RWPE1 (cell line): ENCODE measurements at regions not wholly inside any gene's neighbourhood (a gene's known extent, or its start where the extent isn't known, plus 50 kb on each side); places are given as distances from the start of the nearest gene placed in this dataset.

Experiments used
- CTCF ChIA-PET: fragments of 350-600 bp; sonication (Branson Sonifier 250); formaldehyde crosslinking; extraction: SDS; loops from one replicate; lab custom pipeline; 2021; lab: Yijun Ruan, JAX
- POLR2A ChIA-PET: fragments of 400-600 bp; formaldehyde crosslinking; extraction: SDS; loops from one replicate; lab custom pipeline; 2020; ENCODE audit warnings: antibody characterized with exemption; ENCODE audit not compliant: low non-redundant PET; lab: Yijun Ruan, JAX
- DNase-seq: peaks from one replicate; pipeline ENCODE4 v3.0.0; 2012; ENCODE audit warnings: low spot score
- H3K27ac ChIP-seq: fragments of 450-650 bp; 2 replicates; pipeline ENCODE4 v1.5.1; 2017
- TF ChIP-seq, protein P1 (sequence below): fragments of 450-650 bp; conservative IDR thresholded peaks from 2 replicates; pipeline ENCODE4 v1.5.1; 2017; ENCODE audit warnings: low read depth, mild to moderate bottlenecking

DNA sequence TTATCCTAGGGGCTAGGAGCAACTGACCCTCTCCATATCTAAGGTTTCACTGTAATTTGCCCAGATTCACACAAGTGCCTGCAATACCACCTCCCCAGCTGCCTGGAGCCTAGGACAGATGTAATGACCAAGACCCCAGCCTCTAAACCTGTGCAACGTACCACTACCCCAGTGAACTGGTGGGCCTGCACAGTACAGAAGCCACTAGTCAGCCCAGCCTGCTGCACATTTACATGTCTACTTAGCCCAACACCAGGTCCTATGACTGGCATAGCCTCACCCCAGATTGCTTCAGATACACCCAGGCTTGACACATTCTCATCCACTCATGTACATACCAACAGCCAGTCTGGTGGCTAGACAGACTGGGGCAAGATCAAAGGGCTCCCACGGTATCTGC, 1336.6 kb downstream of the BRINP3 start:
- ChIA-PET CTCF (no interaction called here), POLR2A (no interaction called here)
- DNase-seq = no peak
- TF ChIP-seq, protein P1, sequence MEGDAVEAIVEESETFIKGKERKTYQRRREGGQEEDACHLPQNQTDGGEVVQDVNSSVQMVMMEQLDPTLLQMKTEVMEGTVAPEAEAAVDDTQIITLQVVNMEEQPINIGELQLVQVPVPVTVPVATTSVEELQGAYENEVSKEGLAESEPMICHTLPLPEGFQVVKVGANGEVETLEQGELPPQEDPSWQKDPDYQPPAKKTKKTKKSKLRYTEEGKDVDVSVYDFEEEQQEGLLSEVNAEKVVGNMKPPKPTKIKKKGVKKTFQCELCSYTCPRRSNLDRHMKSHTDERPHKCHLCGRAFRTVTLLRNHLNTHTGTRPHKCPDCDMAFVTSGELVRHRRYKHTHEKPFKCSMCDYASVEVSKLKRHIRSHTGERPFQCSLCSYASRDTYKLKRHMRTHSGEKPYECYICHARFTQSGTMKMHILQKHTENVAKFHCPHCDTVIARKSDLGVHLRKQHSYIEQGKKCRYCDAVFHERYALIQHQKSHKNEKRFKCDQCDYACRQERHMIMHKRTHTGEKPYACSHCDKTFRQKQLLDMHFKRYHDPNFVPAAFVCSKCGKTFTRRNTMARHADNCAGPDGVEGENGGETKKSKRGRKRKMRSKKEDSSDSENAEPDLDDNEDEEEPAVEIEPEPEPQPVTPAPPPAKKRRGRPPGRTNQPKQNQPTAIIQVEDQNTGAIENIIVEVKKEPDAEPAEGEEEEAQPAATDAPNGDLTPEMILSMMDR = no peak
- H3K27ac ChIP-seq = no peak overlapping the region

DNA sequence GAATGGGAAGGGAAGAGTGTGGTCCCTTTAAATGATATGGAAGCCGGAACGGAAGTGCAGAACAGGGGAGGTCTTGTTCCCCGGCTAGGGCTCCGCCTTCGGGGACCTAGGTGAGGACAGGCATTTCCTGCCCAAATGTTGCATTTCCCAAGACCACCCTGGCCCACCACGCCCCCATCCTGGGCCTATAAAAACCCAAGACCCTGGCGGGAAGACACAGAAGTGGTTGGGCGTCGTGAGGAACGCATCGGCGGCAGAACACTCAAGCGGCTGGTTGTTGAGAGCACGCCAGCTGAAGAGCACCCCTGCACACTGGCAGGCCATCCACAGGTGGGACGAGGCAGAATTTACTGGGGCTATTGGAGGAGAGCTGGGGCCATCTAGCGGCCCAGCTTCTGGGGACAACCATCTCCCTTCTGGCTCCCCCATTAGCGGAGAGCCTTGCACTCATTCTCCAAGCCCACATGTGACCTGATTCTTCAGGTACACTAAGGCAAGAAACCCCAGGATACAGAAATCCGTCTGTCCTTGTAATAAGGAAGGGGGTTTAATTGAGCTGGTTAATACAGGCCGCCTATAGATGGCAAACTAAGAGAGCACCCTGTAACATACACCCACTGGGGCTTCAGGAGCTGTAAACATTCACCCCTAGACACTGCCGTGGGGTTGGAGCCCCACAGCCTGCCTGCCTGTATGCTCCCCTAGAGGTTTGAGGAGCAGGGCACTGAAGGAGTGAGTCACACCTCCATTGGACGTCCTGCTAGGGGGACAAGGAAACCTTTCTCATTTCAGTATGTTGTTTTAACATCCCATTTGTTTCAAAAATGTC, 1327.9 kb downstream of the BRINP3 start:
- no peak for DNase-seq
- H3K27ac ChIP-seq = no peak overlapping the region
- TF ChIP-seq, protein P1 = no peak
- ChIA-PET CTCF (no interaction called here), POLR2A (no interaction called here)

DNA sequence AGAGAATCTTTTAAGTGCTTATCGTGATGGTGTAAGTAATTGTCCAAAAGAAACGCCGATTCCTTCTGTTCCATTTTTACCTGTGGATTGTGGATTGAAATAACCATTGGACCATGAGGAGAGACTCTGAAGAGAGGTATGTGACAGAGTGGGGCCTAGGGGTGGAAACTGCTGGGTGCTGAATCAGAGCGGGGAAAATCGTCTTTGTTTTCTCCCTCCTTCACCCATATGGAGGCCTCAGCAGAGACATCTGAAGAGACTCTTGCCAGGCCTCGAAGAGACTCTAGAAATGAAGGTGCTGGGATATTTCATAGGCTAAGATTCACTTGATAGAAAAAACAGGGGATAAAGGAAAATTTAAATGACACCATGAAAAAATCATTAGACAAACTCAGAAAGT, 1327.0 kb downstream of the BRINP3 start:
- POLR2A ChIA-PET = no interaction called here
- CTCF ChIA-PET = no interaction called here
- H3K27ac ChIP-seq = no peak overlapping the region

DNA sequence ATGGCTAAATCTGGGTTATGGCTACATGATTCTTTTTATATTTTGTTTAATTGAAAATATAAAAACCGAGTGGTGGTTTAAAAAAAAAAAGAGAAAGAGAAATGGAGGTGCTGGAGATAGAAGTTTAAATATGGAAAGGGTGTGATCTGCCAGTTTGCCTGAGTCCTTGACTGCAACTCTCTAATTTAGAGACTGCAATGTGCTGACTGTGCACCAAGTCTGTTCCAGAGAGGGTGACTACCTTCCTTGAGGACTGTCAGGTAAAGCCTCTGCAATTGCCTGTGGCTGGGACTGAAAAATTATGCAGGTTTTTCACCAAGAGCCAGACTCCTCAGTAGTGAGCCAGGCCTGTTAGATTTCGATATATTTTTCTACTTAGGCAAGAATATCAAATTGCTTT, 1326.3 kb downstream of the BRINP3 start:
- TF ChIP-seq, protein P1 = no peak
- DNase-seq = no peak
- CTCF ChIA-PET = no interaction called here
- POLR2A ChIA-PET = no interaction called here
- no peak overlapping the region for H3K27ac ChIP-seq

More for the DNA sequence above, 1327.0 kb downstream of the BRINP3 start:
- no peak for DNase-seq
- TF ChIP-seq, protein P1 = no peak

DNA sequence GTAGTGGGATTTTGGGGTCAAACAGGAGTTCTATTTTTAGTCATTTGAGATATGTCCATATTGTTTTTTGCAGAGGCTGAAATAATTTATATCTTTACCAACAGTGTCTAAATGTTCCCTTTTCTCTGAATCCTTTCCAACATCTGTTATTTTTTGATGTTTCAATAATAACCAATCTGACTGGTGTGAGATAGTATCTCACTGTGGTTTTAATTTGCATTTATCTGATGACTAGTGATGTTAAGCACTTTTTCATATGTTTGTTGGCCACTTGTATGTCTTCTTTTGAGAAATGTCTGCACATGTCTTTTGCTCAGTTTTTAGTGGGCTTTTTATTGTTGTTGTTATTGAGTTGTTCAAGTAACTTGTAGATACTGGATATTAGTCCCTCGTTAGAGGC, 1325.0 kb downstream of the BRINP3 start:
- DNase-seq = no peak
- CTCF ChIA-PET = no interaction called here
- POLR2A ChIA-PET = no interaction called here
- no peak overlapping the region for H3K27ac ChIP-seq
- TF ChIP-seq, protein P1 = no peak

DNA sequence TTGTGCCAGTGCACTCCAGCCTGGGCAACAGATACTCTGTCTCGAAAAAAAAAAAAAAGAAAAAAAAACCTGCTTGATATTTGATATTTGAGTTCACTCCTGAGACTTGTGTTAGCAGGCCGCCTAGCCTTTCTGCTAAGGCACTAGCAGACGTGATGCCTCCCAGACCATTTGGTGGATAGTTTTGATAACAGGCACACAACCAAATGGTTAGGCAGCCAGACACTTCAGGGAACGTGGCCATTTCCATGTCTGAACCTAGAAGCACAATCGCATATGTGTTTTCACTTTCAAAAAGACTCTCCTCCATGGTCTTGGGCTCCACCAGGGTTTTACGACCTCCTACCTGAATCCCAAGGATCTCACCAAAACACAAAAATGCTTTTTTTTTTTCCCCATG, 1319.5 kb downstream of the BRINP3 start:
- DNase-seq = no peak
- TF ChIP-seq, protein P1 = no peak
- no peak overlapping the region for H3K27ac ChIP-seq
- CTCF ChIA-PET = no interaction called here
- POLR2A ChIA-PET = no interaction called here
